ENCODE measurements at regions not wholly inside any gene's neighbourhood (a gene's known extent, or its start where the extent isn't known, plus 50 kb on each side); places are given as distances from the start of the nearest gene placed in this dataset.

- DNase-seq: no peak
These were observed 150.8 kb upstream of the DIPK2B start for GRCh38 chrX:45351478-45351877.

DNA sequence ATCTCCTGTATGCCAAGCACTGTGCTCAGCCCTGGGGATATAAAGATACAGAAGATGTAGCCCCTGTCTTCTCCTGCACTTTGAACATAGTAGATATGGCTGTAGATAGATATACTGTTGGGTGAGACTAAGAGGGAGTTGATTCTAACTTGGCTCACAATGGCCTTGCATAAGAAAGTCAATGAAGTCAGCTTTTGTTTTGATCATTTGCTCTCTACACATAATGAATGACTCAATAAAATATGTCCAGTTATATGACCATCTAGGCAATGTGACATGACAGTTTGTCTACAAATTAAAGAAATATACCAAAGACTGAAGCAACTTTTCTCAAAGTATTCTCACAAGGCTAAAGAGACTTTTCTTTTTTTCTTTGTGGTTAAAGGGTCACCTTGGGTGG, 147.6 kb upstream of the DIPK2B start:
- no peak for DNase-seq

GRCh38 chrX:45347877-45348276, 147.2 kb upstream of the DIPK2B start:
- no peak for DNase-seq

- no peak for DNase-seq
These were observed 143.9 kb upstream of the DIPK2B start for GRCh38 chrX:45344594-45344993.

DNA sequence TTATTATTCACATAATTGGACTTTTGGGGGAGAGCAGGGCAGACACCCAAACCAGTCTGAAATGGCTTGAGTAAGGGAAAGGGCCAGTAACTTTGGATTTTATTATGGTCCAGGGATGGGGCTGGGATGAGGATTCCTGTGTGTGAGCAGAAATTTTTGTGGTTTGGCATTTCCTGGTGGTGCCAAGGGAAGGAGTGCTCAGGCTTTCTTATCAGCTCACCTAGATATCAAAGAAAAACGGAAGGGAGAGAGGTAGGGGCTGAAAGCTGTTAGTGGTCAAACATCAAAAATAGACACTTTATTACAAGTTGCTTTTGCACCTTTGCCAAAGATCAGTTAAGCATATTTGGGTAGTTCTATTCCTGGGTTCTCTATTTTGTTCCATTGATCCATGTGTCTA, 128.5 kb upstream of the DIPK2B start:
- DNase-seq: no peak

GRCh38 chrX:45324941-45325340, 124.3 kb upstream of the DIPK2B start:
- DNase-seq: no peak

- no peak for DNase-seq
These were observed 122.7 kb upstream of the DIPK2B start for GRCh38 chrX:45323387-45323786.

- DNase-seq: no peak
These were observed 122.1 kb upstream of the DIPK2B start for GRCh38 chrX:45322820-45323219.

- DNase-seq: peak; percentile 56
These were observed 121.7 kb upstream of the DIPK2B start for GRCh38 chrX:45322382-45322781.

DNA sequence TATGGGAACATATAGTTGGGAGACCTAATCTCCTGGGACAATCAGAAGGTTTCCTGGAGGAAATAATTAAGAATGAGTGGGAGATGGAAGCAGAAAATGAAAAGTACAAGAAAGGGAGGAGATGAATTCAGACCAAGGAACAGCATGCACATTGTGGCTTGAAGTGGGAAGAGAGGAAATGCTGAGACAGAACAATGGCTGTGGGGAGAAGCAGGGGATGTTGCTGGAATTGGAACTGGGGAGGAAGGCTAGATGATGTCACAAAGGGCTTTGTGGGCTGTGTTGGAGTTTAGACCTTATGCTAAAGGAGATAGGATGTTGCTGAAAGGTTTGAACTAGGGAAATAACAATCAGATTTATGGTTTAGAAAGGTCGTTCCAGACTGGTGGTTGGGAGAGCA, 119.5 kb upstream of the DIPK2B start:
- no peak for DNase-seq

GRCh38 chrX:45309801-45310200, 109.1 kb upstream of the DIPK2B start:
- DNase-seq: no peak

DNA sequence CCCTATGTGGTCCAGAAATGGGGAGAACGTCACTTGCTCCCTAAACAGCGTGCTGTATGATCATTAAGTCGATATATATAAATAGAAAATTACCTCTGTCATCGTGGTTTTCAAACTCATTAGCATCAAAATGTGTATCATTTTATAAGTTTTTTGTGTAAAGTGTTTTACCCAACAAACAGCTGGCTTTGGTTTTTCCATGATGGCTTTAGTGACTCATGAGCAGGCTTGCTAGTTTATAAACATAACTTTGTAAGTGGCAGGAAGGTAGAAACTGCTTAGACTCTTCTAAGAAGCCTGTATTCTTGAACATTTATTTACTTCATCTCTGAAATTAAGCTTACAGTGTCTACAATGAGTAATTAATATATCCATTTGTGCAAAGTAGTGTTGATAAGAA, 108.4 kb upstream of the DIPK2B start:
- DNase-seq: no peak

DNA sequence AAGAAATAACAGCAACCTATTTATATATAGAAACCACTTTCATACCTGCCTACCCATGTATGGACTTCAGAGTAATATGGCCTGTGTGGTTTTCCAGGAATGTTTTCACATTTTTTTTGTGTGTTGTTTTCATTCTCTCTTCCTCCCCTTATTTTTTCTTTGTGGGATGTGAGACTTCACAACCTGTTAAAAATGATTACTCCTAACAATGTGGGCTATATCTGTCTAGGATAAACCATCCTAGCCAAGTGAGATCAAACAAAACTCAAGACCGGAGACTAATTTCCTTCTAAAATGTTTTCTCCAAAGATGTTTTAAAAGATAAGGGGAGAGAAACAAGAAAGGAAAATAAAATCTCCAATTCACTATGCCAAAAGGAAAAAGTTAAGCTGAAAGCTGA, 106.1 kb upstream of the DIPK2B start:
- no peak for DNase-seq

DNA sequence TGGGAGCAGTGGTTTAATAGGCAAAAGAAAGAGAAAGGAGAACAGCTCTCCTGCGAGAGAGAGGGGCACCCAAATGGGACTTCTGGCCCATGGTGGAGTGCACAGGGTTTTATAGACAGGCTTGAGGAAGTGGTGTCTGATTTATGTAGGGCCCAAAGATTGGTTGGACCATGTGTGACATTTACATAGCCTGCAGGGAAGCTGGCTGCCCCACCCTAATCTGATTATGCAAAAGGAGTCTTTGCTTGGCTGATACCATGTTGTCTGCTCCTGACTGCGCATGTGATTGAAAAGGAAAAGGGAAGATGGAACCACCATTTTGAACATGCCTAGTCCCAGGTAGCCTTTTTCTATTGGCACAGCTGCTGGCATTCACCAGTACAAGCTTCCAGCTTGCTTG, 100.0 kb upstream of the DIPK2B start:
- peak; percentile 1 for DNase-seq

GRCh38 chrX:45295259-45295986, 94.7 kb upstream of the DIPK2B start:
- DNase-seq: peak; percentile 2

DNA sequence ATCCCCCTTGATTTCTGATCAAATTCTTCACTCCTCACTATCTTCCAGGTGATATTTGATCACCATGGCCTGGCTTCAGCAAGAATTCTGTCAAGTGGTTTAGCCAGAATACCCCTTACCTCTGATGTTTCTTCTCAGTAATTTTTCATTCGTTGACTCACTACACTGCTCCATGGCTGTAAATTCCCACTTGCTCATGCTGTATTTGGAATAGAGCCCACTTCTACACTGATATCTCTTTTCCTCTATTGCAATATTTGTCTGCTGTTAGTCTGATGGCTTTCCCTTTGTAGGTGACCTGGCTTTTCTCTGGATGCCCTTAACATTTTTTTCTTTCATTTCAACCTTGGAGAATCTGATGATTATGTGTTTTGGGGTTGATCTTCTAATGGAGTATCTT, 73.9 kb upstream of the DIPK2B start:
- DNase-seq: no peak

DNA sequence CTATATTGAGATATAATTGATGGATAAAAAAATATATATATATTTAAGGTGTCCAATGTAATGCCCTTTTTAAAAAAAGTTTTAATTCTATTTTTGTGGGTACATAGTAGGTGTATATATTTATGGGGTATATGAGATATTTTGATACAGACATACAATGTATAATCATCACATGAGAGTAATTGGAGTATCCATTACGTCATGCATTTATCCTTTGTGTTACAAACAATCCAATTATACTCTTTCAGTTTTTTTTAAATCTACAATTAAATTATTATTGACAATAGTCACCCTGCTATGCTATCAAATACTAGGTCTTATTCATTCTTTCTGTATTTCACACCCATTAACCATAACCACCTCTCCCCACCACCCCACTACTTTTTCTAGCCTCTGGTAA, 66.3 kb upstream of the DIPK2B start:
- no peak for DNase-seq

DNA sequence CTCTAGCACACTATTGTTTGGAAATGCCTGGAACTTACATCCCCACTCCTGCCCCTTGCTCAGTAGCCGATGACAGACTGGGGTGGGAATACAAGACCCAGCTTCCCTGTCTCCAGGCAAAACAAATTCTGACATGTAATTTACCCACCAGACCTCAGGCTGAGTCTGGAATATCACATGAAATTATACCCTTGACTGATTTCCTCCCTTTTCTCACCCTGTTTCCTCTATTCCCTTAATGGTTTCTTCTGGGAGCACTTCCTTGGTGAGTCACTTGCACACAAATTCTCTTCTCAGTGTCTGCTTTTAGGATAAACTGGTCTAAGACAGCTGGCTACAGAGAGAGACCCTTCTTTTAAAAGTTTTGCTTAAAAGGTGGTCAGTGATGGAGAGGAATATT, 65.8 kb upstream of the DIPK2B start:
- no peak for DNase-seq

GRCh38 chrX:45264865-45265264, 64.2 kb upstream of the DIPK2B start:
- DNase-seq: no peak

GRCh38 chrX:45261471-45261870, 60.8 kb upstream of the DIPK2B start:
- no peak for DNase-seq

DNA sequence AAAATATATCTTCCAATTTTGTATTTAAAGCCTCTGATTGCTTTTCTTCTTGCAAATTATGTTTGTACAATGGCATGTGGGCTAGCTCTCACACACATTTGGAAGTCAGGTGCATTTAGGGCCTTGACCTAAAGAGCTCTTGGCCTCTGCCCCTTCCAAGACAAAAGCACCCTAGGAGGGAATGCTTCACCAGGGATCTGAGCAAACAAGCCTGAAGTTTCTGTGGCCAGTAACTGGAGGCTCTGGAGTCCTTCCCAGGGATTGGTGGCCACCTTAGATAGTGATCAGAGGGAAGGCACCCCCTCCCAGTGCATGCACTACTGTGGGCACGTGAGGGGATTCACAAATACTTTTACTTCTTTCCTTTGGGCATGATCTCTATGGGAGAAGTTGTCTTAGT, 60.3 kb upstream of the DIPK2B start:
- DNase-seq: no peak

- no peak for DNase-seq
These were observed 58.2 kb upstream of the DIPK2B start for GRCh38 chrX:45258731-45259402.

Measured in hematopoietic multipotent progenitor cell treated with erythropoietin and hydrocortisone succinate and interleukin-3 and kit ligand, for 4 days (in vitro differentiated cells).